T47D (cell line): ENCODE measurements at regions not wholly inside any gene's neighbourhood (a gene's known extent, or its start where the extent isn't known, plus 50 kb on each side); places are given as distances from the start of the nearest gene placed in this dataset.
"Not testable (repeated sequence)": the region's sequence is repeated elsewhere in the genome, so short reads cannot be mapped to it uniquely, and the experiment has no call there.

Source experiments
- DNase-seq, 2 experiments: peaks; one replicate each; pipeline versions ENCODE4 v3.0.0 to v3.0.0-alpha.2; 2011 to 2012; ENCODE audit warnings: low read depth in 1 of 2, low spot score in 1 of 2
- JUND ChIP-seq: IDR thresholded peaks from 2 replicates; pipeline ENCODE4 v1.6.1; 2012; ENCODE audit warnings: low read depth
- in situ Hi-C: cut with HindIII; loops from 2 replicates; pipeline ENCODE4 v1.10.0; 2016; ENCODE audit warnings: low sequenced_read_pairs, low pct_unique_long_range_greater_than_20kb

DNA sequence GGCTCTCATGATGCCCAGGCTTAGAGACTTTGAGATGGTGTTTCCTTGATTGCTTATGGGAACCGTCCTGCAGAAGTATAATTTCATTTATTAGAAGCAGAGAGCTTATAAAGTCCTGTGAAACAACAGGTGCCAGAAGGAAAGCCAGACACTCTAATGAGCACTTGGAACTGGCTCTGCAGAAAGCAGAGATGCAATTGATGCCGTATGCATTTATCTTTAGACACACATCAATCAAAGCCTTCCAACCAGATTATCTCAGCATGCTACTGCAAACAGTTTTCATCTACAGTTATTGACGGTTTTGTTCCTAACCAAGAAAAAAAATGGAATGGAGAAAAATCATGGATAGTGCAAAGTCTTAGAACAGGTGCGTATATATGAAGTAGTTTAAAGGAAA, 371.7 kb upstream of the PRKCQ start:
- in situ Hi-C loops: no loop called here
- DNase-seq: no peak
- no peak for TF ChIP-seq JUND

DNA sequence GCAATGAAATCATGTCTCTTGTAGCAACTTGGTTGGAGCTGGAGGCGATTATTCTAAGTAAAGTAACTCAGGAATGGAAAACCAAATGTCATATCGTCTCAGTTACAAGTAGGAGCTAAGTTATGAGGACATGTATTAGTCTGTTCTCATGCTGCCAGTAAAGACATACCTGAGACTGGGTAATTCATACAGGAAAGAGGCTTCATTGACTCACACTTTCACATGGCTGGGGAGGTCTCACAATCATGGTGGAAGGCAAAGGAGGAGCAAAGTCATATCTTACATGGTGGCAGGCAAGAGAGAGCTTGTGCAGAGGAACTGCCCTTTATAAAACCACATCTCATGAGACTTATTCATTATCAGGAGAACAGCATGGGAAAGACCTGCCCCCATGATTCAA, 370.1 kb upstream of the PRKCQ start:
- in situ Hi-C loops: no loop called here
- no peak for DNase-seq
- no peak for TF ChIP-seq JUND

DNA sequence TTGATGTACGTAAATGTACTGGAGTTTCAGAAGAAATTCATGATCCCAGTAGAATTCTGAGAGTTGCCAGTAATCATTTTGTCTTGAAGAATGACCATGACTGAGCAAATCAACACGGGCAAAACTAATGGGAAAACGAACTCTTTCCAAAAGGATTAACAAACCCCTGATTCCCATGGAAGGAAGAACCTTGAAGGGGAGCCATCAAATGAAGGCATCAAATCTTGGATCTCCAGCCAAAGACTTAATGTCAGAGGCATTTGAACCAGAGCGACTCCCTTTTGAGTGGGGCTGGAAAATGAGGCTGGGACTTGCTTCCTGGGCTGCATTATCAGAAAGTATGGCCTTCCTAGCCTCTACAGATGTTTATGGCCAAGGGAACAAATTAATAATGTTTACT, 364.4 kb upstream of the PRKCQ start:
- in situ Hi-C loops: no loop called here
- no peak for TF ChIP-seq JUND
- no peak for DNase-seq

DNA sequence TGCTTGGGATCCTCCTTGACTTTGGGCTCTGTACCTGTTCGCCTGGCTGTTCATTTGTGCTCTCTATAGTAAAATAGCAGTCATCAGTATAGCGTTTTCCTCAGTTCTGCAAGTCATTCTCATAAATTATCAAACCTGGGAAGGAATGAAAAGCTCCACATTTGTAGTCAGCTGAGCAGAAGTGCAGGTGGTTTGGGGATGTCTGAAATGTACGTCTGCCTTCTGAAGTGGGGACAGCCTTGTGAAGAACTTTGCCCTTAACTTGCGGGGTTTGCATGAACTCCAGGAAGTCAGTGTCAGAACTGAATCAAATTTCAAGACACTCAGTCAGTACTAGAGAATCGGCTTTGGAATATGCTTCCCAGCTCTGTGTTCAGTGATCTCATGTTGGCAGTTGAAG, 358.3 kb upstream of the PRKCQ start:
- no peak for TF ChIP-seq JUND
- in situ Hi-C loops: no loop called here
- no peak for DNase-seq

DNA sequence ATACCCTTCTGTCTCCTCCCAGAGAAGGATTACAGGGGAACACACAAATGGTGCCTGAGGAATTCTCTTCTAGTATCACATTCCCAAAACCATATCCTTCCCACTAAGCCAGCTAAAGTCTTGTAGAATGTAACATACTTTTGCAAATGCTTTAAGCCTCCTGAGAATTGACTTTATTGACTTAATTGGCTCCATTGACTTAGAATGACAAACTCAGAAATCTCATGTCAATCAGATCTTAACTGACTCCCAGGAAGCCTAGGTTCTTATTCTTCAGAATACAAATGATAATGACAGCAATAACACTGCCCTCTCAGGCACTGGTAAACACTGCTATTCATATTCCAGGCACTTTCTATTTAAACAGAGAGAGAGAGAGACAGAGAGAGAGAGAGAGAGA, 356.9 kb upstream of the PRKCQ start:
- in situ Hi-C loops: no loop called here
- no peak for TF ChIP-seq JUND
- DNase-seq: no peak

DNA sequence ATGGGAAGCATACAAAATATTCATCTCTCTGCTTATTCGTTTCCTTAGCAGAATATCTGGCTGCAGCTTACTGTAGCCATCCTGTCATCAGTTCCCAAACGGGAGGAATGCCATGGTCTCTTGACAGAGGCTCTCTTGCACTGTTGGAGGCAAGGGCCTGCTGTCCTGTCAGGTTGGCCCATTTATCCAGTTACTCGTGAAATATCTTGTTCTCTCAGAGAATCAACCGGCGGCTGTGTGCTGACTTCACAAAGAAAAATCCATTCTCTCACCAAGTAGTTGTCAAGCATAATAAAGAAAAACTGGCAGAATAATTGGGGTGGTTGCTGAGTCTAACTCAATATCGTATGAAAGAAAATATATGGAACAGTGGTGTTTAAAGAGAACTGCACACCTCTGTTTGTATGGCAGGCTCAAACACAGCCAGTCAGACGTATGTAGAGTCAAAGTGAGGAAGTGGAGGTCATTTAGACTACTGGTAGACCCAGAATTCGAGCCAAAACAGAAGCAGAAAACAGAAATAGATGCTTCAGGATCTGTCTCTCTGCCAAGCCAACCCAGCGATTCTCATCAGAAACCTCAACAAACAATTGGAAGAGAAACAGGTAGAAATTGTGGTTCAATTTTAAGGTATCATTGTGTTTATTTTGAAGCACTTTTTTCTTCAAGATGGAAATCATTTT, 349.2 kb upstream of the PRKCQ start:
- peak in 1 of 2 experiments; percentile 63 for DNase-seq
- in situ Hi-C loops: no loop called here
- TF ChIP-seq JUND: no peak

DNA sequence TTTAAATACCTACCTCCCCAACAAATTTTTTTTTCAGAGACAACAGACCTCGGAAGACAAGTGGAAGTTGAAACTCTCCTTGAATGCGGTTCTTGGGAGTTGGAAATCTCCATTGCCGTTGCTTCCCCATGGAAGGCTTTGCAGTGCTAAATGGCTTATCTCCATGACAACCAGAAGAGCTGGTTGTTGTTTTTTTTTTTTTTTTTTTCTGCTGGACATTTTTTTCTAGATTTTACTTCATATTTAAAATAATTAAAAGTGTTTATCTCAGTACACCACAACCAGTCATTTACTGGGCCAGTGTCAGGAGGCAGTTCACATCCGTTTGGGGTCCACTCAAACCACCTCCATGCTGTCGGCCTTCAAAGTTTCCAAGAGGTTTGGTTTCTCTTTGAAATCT, 348.5 kb upstream of the PRKCQ start:
- TF ChIP-seq JUND: no peak
- no peak for DNase-seq
- in situ Hi-C loops: no loop called here

DNA sequence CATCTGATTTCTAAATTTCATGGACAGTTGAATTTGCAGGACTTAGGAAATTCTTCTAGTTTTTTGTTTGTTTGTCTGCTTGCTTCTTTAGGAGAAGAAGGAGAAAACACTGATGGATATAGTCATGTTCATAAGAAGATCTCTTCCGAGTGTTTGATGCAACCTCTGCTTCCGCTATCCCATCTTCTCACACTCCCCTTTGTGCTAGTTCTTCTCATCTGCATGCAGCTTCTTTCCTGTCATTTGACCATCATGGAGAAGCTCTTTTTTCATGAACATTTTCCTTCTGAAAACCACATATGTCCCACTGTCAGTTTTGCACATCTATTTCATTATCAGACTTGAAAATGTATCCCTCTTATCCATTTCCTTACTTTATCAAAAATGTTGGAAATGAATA, 346.9 kb upstream of the PRKCQ start:
- TF ChIP-seq JUND: no peak
- no peak for DNase-seq
- in situ Hi-C loops: no loop called here

GRCh38 chr10:6925146-6925545, 345.1 kb upstream of the PRKCQ start:
- no peak for TF ChIP-seq JUND
- no peak for DNase-seq
- in situ Hi-C loops: no loop called here

- in situ Hi-C loops: no loop called here
- no peak for DNase-seq
- TF ChIP-seq JUND: no peak
Observed at GRCh38 chr10:6924166-6924565, 344.1 kb upstream of the PRKCQ start.

GRCh38 chr10:6921026-6921425, 340.9 kb upstream of the PRKCQ start:
- DNase-seq, in situ Hi-C loops: not testable (repeated sequence)

- TF ChIP-seq JUND: no peak
- in situ Hi-C loops: no loop called here
- peak; percentile 67 to 82 for DNase-seq
Observed at GRCh38 chr10:6920072-6921019, 340.3 kb upstream of the PRKCQ start.

GRCh38 chr10:6919077-6919476, 339.0 kb upstream of the PRKCQ start:
- no peak for TF ChIP-seq JUND
- in situ Hi-C loops: no loop called here
- DNase-seq: no peak

DNA sequence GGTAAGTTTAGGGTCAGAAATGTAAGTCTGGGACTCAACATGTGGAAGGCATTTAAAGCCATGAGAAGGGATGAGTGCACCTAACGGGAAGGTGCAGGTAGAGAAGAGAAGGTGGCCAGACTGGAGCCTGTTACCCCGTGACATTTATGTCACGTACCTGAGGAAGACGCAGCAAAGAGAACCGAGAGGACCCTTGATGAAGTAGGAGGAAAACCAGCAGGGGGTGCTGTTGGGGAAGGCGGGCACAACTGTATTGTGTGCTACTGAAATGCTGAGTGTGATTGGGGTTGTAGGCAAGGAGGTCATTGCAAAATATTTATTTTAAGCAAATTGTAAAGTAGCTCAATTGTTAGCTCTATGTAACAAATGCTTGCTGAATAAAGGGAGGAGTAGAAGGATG, 338.2 kb upstream of the PRKCQ start:
- TF ChIP-seq JUND: no peak
- in situ Hi-C loops: no loop called here
- DNase-seq: peak in 1 of 2 experiments; percentile 57
